Fibroblast of skin of right quadriceps (primary cell): ENCODE measurements at regions not wholly inside any gene's neighbourhood (a gene's known extent, or its start where the extent isn't known, plus 50 kb on each side); places are given as distances from the start of the nearest gene placed in this dataset.
A peak's percentile ranks its signal among the peaks of the same experiment; 100 is the strongest.

Experiments used
- DNase-seq: peaks from one replicate; pipeline ENCODE4 v3.0.0-alpha.2; 2013

DNA sequence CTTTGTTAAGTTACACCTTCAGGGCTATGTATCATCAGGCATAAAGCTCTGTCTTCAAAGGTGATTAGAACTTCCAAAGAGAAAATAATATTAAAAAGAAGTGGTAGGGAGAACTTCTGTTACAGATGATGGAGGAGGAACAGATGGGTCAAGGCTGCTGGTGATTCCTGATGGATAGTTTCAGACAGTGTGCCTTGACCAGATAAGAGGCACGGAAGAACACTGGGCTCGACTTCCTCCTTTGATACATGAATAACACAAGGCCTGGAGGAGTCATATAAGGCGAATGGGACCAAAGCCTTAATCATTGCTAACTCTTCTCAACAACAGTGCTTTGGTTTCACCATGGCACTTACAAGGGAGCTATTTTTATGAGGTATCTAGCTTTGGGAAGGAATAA lies 128.1 kb upstream of the RXFP2 start:
- DNase-seq = no peak

DNA sequence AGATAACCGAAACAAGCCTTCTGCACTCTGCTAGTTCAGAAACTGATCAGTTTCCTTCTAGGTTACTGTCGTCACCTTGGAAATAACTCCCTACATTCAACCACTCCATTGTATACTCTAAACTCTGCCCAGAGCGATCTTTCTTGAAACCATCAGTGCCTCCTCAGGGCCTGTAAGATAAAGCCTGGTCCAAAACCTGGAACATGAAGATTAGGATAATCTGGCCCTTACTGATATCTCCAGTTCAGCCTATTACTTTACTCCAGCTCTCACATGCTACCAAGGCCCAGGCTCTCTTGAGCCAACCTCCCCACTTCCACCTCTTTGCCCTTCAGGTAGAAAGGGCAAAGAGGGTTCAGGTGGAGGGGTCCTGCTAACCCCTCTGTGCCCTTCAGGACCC lies 125.3 kb upstream of the RXFP2 start:
- DNase-seq = no peak

GRCh38 chr13:31614704-31615103 lies 124.6 kb upstream of the RXFP2 start:
- DNase-seq = no peak

GRCh38 chr13:31625115-31625514 lies 114.2 kb upstream of the RXFP2 start:
- DNase-seq = peak; percentile 46

GRCh38 chr13:31627097-31627845 lies 112.1 kb upstream of the RXFP2 start:
- peak; percentile 46 for DNase-seq

GRCh38 chr13:31629085-31629780 lies 110.1 kb upstream of the RXFP2 start:
- peak; percentile 54 for DNase-seq

DNA sequence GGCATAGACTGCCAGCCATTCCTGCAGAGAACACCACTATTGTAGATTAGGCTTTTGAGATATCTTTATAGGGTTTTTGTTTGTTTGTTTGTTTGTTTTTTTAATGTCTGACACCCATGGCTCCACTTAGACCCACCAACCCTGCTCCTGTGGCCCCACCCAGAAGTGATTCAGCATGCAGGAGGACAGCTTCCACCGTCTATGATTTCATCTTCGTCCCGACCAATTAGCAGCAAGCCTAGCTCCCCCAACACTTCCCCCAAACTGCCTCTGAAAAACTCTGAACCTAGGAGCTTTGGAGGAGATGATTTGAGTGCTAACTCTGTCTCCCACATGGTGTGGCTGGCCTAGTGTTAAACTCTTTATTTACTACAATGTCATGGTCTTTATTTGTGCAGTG lies 108.3 kb upstream of the RXFP2 start:
- DNase-seq = no peak

GRCh38 chr13:31631746-31632145 lies 107.6 kb upstream of the RXFP2 start:
- no peak for DNase-seq

DNA sequence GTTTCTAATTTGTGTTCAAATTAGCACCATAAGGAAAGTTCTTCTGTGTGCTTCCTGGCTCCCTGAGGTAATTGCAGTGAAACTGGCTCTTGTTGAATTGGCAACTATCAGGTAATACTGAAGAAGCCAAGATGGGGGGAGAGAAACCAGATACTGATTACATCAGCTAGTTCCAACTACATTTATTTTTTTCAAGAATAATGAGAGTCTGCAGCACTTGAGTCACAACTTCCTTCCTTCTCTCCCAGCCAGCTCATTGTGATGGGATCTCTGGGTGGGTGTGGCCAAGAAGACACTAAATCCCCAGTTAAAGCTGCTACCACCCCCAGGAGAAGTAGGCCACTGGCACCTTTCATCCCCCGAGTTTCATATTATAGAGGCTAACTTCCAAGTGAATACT lies 100.7 kb upstream of the RXFP2 start:
- DNase-seq = peak; percentile 88

- DNase-seq = peak; percentile 16
Measured at GRCh38 chr13:31639443-31640163, 99.7 kb upstream of the RXFP2 start.

DNA sequence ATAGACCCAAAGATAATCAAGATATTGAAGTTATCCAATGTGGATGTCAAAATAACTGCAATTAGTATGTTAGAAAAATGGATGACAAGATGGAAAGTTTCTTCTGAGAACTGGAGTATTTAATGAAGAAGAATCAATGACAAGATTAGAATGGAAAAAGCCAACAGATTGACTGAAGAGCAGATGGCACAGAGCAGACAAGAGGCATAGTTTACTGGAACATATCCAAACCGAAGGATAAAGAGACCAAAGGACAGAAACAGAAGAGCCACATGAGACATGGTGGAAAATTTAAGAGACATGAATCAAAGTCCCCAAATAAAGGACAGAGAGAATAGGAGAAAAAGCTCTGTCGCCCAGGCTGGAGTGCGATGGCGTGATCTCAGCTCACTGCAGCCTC lies 89.6 kb upstream of the RXFP2 start:
- no peak for DNase-seq

GRCh38 chr13:31653730-31654129 lies 85.6 kb upstream of the RXFP2 start:
- DNase-seq = no peak

- DNase-seq = no peak
Measured at GRCh38 chr13:31663880-31664585, 75.3 kb upstream of the RXFP2 start.

GRCh38 chr13:31670831-31671617 lies 68.3 kb upstream of the RXFP2 start:
- DNase-seq = peak; percentile 8

GRCh38 chr13:31674051-31674450 lies 65.3 kb upstream of the RXFP2 start:
- peak; percentile 50 for DNase-seq

DNA sequence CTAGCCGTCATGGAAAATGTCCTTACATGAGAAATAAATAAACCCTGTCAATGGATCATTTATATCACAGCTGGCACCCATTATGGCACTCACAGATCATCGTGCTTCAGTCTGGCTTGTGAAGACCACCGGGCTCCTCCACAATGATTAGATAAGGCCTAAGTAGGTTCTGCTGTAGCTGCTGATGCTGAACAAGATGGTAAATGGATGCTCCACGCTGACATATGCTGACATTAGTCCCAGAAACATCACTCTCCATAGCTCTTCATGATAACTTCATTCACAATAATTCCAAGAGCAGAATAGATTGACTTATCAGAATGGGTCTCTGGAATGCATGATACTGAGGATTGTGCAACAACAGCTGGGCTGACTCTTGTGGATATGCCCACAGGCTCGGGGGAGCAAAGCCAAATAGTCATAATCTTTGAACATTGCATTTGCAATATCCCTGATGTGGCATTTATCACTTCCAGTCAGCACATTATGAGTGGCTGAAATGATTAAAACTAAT lies 63.8 kb upstream of the RXFP2 start:
- DNase-seq = peak; percentile 49

DNA sequence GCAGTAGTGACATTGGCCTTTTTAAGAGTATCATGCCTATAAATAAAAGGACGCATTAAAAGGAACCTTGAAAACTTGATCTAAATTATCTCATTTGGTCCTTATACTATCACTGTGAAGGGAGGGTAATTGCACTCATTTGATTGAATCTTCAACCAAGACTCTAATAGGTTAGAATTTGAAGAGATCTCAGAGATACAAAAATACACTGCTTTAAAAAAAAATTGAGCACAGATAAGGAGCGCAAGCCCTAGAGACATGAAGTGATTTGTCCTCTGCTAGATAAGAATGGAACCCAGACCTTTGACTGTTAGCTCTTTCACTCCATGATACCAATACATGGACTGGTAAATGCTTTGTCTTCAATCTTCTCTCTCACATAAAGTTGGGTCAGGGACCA lies 58.2 kb upstream of the RXFP2 start:
- no peak for DNase-seq

DNA sequence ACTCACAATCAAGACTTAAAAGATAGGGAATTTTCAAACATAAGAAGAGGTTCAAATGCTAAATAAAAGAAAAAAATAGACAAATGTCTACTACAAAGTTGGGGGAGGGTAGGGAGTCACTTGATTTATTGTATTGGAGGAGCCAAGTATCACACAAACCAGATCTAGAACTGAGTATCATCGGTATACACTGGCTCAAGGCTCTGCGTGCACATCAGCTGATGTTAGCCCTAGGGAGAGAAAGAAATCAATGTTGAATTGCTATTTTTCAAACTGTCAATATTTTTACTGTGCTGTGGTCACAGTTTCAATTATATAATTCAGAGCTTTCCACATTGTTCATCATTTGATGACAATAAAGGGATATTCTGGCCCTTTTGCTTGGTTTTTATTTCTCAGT lies 54.9 kb upstream of the RXFP2 start:
- no peak for DNase-seq

- peak; percentile 39 for DNase-seq
Measured at GRCh38 chr13:31686670-31687425, 52.5 kb upstream of the RXFP2 start.
